ENCODE measurements at regions not wholly inside any gene's neighbourhood (a gene's known extent, or its start where the extent isn't known, plus 50 kb on each side); places are given as distances from the start of the nearest gene placed in this dataset.

DNA sequence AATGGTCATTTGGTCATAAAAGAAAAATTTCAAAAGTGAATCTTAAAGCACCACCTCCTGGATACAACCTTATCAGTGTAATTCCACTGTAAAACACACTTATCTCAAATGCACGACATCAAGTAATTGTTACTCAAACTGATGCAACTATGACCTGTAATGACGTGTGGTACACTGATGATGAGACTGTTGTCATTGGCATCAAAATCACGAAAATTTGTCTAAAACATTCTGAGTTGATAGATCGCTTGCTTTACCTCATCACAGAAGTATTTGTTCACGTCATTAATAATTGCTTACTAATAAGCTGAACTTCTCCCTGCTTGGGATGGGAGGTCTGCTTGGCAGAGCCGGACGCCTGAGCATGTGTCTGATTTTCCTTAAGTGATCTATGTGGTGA is 221.8 kb upstream of the KLF6 start:
- Histone ChIP-seq H3K27me3 (ENCODE audit: insufficient read depth, low read length) (no peaks in the 10 kb centered on the region), H3K4me1 (ENCODE audit: insufficient read depth, low read length) (peaks cover 10% of the 10 kb centered on the region), H3K9me3 (ENCODE audit: low read depth, low read length) (no peaks in the 10 kb centered on the region), H3K4me3 (ENCODE audit: low read length) (no peak overlapping the region)

DNA sequence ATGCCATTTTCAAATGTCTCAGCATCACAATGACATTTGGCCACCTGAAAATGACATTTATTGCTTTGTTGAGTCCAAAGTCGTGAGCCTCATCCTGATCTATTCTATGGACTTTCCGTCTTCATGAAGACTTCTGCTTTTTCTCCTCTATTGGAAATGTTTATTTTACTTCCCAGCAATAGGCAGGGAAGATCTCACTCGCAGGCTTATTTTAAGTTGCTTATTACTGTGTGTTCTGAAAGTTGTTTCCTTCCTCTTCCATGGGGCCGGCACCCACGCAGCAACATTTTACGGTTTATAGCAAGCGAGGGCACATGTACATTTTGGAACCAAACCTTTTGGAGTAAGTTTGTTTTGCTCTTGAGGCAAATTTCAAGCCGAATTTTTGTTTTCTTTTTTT is 221.0 kb upstream of the KLF6 start:
- Histone ChIP-seq H3K4me3 (ENCODE audit: low read length) (no peak overlapping the region), H3K9me3 (ENCODE audit: low read depth, low read length) (no peaks in the 10 kb centered on the region), H3K4me1 (ENCODE audit: insufficient read depth, low read length) (peaks cover 10% of the 10 kb centered on the region), H3K27me3 (ENCODE audit: insufficient read depth, low read length) (no peaks in the 10 kb centered on the region)

DNA sequence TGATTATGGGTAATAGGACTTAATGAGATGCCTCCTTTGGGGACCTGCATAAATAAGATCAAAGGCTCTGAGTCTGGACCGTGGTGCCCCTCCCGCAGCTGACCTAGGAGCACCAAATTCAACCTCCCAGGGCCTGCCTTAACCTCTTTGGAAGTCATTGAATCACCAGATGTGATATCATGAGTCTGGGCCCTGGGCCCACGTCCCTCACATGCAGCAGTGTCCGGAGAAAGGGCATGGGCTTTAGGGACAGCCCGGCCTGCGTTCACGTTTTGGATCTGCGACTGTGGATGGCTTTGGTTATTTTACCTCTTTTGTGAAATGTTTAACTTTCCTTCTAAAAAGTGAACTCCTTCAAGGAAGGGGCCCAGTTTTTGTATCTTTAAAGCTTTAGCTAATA is 220.0 kb upstream of the KLF6 start:
- no peak overlapping the region for H3K4me3 ChIP-seq (ENCODE audit: low read length)
- H3K27me3 ChIP-seq (ENCODE audit: insufficient read depth, low read length), result no peaks in the 10 kb centered on the region
- no peaks in the 10 kb centered on the region for H3K9me3 ChIP-seq (ENCODE audit: low read depth, low read length)
- peaks cover 10% of the 10 kb centered on the region for H3K4me1 ChIP-seq (ENCODE audit: insufficient read depth, low read length)

DNA sequence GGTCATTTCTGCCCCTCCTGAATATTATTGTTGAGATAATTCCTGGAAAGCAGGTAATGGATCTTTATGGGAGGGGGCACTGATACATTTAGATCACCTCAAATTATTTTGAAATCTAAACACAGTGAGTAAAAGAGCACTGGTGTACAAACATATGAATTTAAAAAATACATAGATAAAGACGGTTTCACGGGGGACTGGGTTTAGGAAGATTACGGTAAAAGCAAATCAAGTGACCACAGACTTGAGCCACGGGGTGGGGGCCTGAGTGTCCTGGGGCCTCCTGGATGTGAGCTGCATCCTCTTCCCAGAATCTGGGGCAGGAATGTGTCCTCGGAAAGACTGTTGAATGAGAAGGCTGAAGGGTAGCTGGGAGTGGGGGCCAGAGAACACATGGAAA is 219.1 kb upstream of the KLF6 start:
- no peaks in the 10 kb centered on the region for H3K9me3 ChIP-seq (ENCODE audit: low read depth, low read length)
- H3K27me3 ChIP-seq (ENCODE audit: insufficient read depth, low read length), result no peaks in the 10 kb centered on the region
- H3K4me3 ChIP-seq (ENCODE audit: low read length), result no peak overlapping the region
- H3K4me1 ChIP-seq (ENCODE audit: insufficient read depth, low read length), result peaks cover 10% of the 10 kb centered on the region

- H3K27me3 ChIP-seq (ENCODE audit: insufficient read depth, low read length), result no peaks in the 10 kb centered on the region
- no peaks in the 10 kb centered on the region for H3K9me3 ChIP-seq (ENCODE audit: low read depth, low read length)
- no peak overlapping the region for H3K4me3 ChIP-seq (ENCODE audit: low read length)
- peaks cover 10% of the 10 kb centered on the region for H3K4me1 ChIP-seq (ENCODE audit: insufficient read depth, low read length)
These were observed 218.5 kb upstream of the KLF6 start for GRCh38 chr10:4003348-4003973.

- Histone ChIP-seq H3K4me1 (ENCODE audit: insufficient read depth, low read length) (peaks cover 10% of the 10 kb centered on the region), H3K27me3 (ENCODE audit: insufficient read depth, low read length) (no peaks in the 10 kb centered on the region), H3K4me3 (ENCODE audit: low read length) (no peak overlapping the region), H3K9me3 (ENCODE audit: low read depth, low read length) (no peaks in the 10 kb centered on the region)
These were observed 216.8 kb upstream of the KLF6 start for GRCh38 chr10:4001811-4002210.

DNA sequence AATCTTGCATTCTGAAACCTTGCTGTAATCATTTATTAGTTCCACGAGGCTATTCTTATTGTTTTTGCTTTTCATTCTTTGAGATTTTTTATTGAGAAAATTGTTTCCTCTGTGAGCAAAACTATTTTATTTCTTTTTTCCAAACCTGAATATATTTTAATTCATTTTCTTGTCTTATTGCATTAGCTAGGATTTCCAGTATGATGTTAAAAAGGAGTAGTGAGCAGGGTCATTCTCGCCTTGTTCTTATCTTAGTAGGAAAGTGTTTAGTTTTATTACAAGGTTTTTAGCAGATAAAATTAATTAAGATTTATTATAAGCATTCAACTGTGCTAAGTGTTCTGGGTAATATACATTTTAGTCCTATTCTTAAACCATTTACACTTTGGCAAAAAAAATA is 214.6 kb upstream of the KLF6 start:
- Histone ChIP-seq H3K4me3 (ENCODE audit: low read length) (no peak overlapping the region), H3K27me3 (ENCODE audit: insufficient read depth, low read length) (no peaks in the 10 kb centered on the region), H3K4me1 (ENCODE audit: insufficient read depth, low read length) (no peaks in the 10 kb centered on the region), H3K9me3 (ENCODE audit: low read depth, low read length) (no peaks in the 10 kb centered on the region)

- no peaks in the 10 kb centered on the region for H3K9me3 ChIP-seq (ENCODE audit: low read depth, low read length)
- H3K4me3 ChIP-seq (ENCODE audit: low read length), result no peak overlapping the region
- no peaks in the 10 kb centered on the region for H3K27me3 ChIP-seq (ENCODE audit: insufficient read depth, low read length)
- H3K4me1 ChIP-seq (ENCODE audit: insufficient read depth, low read length), result no peaks in the 10 kb centered on the region
These were observed 211.7 kb upstream of the KLF6 start for GRCh38 chr10:3996697-3997096.

- H3K4me1 ChIP-seq (ENCODE audit: insufficient read depth, low read length), result no peaks in the 10 kb centered on the region
- H3K9me3 ChIP-seq (ENCODE audit: low read depth, low read length), result no peaks in the 10 kb centered on the region
- no peaks in the 10 kb centered on the region for H3K27me3 ChIP-seq (ENCODE audit: insufficient read depth, low read length)
- H3K4me3 ChIP-seq (ENCODE audit: low read length), result no peak overlapping the region
These were observed 210.5 kb upstream of the KLF6 start for GRCh38 chr10:3995302-3996210.

GRCh38 chr10:3992382-3993178 is 207.6 kb upstream of the KLF6 start:
- Histone ChIP-seq H3K4me1 (ENCODE audit: insufficient read depth, low read length) (no peaks in the 10 kb centered on the region), H3K9me3 (ENCODE audit: low read depth, low read length) (no peaks in the 10 kb centered on the region), H3K27me3 (ENCODE audit: insufficient read depth, low read length) (no peaks in the 10 kb centered on the region), H3K4me3 (ENCODE audit: low read length) (no peak overlapping the region)

DNA sequence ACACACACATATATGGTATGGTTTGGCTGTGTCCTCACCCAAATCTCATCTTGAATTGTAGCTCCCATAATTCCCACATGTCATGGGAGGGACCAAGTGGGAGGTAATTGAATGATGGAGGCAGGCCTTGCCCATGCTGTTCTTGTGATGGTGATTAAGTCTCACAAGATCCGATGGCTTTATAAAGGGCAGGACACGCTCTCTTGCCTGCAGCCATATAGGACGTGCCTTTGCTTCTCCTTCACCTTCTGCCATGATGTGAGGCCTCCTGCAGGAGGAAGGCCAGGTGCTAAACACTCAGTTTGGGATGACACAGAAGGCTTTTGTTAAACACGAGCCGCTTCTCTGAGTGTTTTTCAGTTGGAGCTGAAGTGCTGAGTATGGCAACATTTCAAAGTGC is 205.3 kb upstream of the KLF6 start:
- Histone ChIP-seq H3K4me3 (ENCODE audit: low read length) (no peak overlapping the region), H3K9me3 (ENCODE audit: low read depth, low read length) (no peaks in the 10 kb centered on the region), H3K27me3 (ENCODE audit: insufficient read depth, low read length) (no peaks in the 10 kb centered on the region), H3K4me1 (ENCODE audit: insufficient read depth, low read length) (no peaks in the 10 kb centered on the region)

- H3K4me3 ChIP-seq (ENCODE audit: low read length), result no peak overlapping the region
- H3K9me3 ChIP-seq (ENCODE audit: low read depth, low read length), result no peaks in the 10 kb centered on the region
- no peaks in the 10 kb centered on the region for H3K27me3 ChIP-seq (ENCODE audit: insufficient read depth, low read length)
- H3K4me1 ChIP-seq (ENCODE audit: insufficient read depth, low read length), result no peaks in the 10 kb centered on the region
These were observed 202.3 kb upstream of the KLF6 start for GRCh38 chr10:3987143-3987974.

DNA sequence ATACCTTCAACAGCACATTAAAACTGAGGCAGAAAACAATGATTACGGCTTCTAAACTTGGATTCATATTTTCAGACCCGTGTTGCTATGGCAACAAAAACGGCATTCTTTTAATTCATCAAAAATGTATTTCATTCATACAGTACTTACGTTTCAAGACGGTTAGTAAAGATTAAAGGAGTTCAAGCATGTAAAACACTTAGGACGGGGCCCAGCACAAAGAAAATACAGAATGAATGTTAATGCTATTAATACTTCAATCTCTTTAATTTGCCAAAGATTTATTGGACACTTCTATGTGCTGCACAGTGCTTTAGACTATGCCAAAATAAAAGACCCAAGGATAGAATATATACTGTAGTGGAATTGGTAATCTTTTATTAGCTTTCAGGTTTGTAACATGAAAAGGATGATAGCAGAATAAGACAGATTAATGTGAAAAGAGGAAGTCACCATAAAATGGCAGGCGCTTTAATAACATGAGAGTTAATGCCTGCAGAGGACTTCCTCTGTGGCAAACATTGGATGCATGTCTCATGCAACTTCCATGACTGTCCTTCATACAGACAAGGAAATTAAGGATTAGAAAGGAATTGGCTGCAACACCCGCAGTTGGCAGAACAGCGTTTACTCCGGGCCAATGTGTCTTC is 201.6 kb upstream of the KLF6 start:
- Histone ChIP-seq H3K4me3 (ENCODE audit: low read length) (no peak overlapping the region), H3K9me3 (ENCODE audit: low read depth, low read length) (no peaks in the 10 kb centered on the region), H3K27me3 (ENCODE audit: insufficient read depth, low read length) (no peaks in the 10 kb centered on the region), H3K4me1 (ENCODE audit: insufficient read depth, low read length) (peaks cover 3% of the 10 kb centered on the region)

DNA sequence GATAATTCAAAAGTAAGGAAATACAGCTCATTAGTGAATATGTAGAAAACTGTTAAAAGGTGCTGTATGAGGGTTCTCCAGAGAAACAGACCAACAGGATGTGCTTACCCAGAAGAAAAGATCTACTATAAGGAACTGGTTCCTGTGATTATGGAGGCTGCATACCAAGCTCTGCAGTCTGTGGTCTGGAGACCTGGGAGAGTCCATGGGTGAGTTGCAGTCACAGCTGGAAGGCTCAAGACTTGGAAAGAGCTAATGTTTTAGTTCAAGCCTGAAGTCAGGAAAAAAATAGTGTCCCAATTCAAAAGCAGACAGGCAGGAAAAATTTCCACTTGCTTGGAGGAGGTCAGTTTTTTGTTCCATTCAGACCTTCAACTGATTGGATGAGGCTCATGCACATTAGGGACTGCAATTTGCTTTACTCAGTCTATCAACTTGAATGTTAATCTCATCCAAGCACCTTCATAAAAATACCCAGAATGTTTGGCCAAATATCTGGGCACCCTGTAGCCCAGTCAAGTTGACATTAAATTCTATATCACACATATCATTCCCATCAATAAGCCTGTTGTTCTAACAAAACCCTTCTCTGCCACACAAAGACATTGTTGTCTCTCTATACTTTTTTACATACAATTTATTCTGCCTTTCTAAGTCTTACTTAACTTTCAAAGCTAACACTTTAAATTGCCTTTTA is 197.9 kb upstream of the KLF6 start:
- Histone ChIP-seq H3K4me3 (ENCODE audit: low read length) (no peak overlapping the region), H3K27me3 (ENCODE audit: insufficient read depth, low read length) (no peaks in the 10 kb centered on the region), H3K4me1 (ENCODE audit: insufficient read depth, low read length) (peaks cover 21% of the 10 kb centered on the region), H3K9me3 (ENCODE audit: low read depth, low read length) (no peaks in the 10 kb centered on the region)

Data from mononuclear cell (primary cell).